Hypothalamus (tissue), 51 donors: ENCODE measurements at regions not wholly inside any gene's neighbourhood (a gene's known extent, or its start where the extent isn't known, plus 50 kb on each side); places are given as distances from the start of the nearest gene placed in this dataset.
A peak's percentile ranks its signal among the peaks of the same experiment; 100 is the strongest.

Experiments
- DNase-seq, 51 donors: peaks; one replicate each; lab custom pipeline; 2025; lab: John Stamatoyannopoulos, UW

DNA sequence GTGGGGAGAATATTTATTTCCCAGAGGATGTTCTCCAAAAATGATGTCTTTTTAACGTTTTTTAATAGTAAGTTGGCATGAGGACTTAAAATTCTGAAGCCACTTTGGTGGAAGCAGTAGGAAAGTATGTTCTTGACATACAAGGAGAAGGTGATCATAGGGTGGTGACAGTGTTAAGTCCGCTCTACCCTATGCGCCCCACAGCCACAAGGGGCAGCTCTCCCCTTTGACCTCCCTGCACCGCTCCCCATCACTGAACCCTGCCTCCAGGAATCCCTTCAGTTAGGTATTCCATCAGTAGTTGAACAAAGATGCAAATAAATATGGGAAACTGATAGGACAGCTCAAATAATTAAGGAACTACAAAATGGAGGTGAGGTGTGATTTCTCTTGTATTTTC lies 111.4 kb downstream of the PLEKHG1 start:
- no peak for DNase-seq

DNA sequence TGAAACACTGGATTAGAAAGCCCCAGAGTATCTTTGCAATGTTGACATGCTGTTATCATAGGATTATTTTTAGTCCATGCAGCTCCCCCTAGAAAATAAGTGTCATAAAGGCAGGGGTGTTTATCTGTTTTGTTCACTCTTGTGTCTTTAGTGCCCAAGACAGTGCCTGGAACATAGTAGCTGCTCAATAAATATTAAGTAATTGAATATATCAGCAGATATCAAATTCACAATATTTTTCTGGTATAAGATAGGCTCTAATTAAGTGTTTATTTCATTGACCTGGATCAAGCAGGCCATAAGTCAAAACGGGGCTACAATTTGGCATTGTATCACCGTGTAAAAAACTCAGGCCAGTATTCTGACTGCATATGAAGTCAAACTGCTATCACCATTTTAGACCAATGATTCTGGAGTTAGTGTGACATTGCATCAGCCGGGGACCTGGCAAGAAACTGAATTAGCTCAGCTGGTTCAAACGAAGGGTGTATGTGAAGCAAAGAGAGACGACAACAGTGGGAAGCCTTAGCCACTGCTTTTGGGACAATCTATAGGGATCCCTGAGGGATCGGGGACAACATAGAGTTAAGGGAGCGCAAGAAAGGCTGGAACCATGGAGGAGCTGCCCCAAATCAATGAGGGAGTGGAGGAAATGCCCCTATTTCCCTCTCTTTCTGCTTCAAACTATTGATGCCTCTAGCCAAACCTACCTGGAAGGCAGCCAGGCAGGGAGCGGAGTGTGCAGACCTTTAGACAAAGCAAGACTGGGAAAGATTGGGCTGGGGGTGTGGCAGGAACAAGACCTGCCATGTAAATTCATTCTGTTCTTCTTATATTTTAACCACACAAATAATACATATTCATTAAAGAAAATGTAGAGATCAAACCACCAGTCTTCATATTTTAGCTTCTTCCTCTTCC lies 112.2 kb downstream of the PLEKHG1 start:
- DNase-seq, result peak in 29 of 51 donors; percentile 8 to 74 (median 38)

- DNase-seq, result no peak
These were observed 113.0 kb downstream of the PLEKHG1 start for GRCh38 chr6:150712505-150713252.

DNA sequence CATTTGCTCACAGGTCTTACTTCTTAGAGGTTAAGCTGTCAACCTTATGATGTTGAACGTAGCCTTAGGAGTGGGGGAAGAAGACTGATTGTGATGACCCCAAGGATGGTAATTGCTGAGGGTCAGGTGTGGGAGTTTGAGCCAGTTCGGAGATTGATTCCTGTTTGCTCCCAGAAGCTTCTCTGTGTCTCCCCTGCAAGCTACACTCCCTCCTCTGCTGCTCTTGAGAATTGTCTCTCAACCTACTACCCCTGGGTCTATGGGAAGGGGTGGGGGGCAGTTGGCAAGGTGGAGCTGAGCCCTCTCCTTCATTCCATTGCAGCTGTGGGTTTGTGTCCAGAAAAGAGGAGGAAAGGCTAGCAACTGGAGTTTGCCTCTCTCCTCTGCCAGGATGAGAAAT lies 113.8 kb downstream of the PLEKHG1 start:
- no peak for DNase-seq

- DNase-seq, result no peak
These were observed 114.2 kb downstream of the PLEKHG1 start for GRCh38 chr6:150713931-150714330.

DNA sequence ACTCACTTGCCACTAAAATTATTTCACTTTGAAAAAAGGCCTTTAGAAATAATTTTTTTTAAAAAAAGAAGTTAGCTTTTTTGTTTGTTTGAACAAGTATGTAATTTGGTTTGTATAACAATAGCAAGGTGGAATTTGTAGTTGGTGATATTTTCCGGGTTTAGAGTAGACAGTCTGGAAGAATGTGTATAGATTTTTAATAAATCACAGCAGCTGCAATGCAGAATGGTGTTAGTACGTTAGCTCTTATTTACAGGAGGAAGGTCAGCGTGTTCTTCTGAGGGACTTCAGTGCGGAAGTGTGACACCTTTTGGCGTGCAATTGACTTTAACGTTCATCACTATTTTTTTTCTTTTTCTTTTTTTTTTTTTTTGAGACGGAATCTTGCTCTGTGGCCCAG lies 115.4 kb downstream of the PLEKHG1 start:
- no peak for DNase-seq

DNA sequence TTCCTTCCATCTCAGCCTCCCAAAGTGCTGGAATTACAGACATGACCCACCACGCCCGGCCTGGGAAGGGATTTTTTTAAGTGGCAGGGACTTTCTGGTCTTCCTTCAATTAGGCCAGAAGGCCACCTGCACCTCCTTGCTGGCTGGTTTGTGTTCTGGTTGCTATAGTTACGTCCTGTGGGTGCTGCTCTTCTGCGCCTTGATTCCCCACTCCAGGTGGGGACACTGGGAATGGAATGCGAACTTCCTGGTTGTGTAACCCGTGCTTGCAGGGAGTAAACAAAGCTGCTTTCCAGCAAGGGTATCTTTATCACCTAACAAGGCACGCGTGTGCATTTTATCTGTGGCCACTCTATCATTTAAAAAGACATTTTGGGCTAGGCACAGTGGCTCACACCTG lies 117.7 kb downstream of the PLEKHG1 start:
- DNase-seq, result no peak

GRCh38 chr6:150719099-150719766 lies 119.5 kb downstream of the PLEKHG1 start:
- no peak for DNase-seq

GRCh38 chr6:150719831-150720230 lies 120.1 kb downstream of the PLEKHG1 start:
- DNase-seq, result no peak

DNA sequence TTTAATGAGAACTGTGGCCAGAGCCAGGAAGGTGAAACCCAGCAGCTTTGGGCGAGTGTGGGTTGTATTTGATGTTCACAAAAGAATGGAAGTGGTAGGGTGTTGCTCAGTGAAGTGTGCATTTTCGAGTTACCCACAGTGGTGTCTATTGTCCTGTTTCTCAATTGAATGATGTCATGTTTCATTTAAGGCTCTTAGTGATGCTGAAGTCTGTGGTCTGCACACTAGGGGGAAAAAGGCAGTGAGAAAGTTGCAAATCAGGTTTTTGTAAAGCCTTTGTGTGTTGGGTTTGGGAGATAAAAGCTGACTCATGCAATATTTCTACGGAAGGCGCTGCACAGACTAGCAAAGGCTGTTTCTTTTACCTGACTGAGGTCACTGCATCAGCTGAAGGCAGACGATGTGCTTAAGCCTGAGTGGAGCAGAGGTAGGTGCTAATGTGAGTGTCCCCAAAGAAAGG lies 121.1 kb downstream of the PLEKHG1 start:
- DNase-seq, result peak in 2 of 51 donors; percentile 10 to 70

GRCh38 chr6:150721418-150722266 lies 122.0 kb downstream of the PLEKHG1 start:
- DNase-seq, result no peak

DNA sequence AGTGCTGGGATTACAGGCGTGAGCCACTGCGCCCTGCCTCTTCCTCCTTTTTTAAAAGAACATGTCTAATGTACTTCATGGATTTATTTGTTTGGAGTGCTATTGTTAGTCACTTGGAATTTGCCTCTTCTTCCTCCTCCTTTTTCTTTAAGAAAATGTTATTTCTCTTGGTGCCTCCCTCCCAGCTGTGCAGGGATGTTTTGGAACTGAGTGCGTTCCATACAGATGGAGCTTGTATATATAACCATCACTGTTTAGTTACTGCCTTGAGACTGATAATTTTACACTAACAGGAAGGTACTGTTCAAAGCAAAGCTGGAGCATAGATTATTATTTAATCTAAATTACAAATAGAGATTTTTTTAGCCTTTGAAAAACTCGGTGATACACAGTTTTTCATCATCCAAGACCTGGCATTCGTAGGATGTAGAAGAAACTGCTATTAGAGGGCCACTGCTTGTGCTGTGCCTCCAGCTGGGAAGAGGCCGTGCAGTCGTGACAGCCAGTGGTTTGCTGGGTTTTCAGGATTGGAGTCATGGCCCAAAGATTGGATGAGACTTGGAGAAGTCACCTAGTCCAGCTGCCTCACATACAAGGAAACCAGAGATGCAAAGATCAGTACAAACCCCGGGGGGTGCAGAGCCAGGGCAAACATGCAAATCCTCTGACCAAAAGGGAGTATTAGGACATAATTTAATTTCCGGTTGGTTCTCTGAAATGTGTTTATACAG lies 123.1 kb downstream of the PLEKHG1 start:
- no peak for DNase-seq

DNA sequence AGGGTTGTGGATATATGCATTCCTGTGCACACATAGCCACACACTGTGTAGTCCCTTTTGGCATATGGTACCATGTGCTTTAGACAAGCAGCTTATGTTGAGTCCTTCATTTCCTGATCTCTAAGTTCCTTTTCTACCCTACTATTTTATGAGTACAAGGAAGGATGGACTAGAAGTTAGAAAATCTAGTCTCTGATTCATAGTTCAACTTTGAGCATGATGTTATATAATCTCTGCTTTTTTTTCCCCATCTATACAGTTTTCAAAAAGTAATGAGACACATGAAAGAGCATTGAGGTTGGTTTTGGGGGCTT lies 123.6 kb downstream of the PLEKHG1 start:
- no peak for DNase-seq

DNA sequence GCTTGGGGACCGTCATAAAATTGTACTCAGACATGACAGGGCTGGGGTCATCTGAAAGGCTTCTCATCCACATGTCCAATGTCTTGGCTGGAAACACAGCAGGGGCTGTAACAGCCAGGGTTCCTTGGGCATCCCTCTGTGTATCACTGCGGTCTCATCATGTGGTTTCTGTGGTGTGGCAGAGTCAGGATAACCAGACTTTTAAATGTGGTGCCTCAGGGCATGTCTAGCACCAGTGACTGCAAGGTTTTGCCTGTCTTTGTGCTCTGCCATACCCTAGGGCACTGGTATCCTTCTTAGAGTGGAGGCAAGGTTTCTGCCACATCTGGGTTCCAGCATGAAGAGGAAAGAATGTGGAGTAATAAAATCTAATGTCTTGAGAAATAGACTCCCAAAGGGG lies 124.2 kb downstream of the PLEKHG1 start:
- DNase-seq, result no peak

DNA sequence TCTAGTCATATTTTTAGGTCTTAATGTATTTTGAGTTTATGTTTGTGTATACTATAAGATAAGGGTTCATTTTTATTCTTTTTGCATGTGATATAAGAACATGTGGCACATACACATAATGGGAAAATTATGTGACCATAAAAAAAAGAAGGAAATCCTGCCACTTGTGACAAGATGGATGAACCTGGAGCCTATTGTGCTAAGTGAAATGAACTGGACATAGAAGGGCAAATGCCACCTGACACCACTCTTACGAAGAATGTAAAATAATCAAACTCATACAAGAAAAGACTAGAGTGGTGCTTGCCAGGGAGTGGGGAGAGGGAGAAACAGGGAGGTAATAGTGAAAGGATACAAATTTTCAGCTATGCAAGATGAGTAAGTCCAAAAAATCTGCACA lies 126.1 kb downstream of the PLEKHG1 start:
- no peak for DNase-seq

DNA sequence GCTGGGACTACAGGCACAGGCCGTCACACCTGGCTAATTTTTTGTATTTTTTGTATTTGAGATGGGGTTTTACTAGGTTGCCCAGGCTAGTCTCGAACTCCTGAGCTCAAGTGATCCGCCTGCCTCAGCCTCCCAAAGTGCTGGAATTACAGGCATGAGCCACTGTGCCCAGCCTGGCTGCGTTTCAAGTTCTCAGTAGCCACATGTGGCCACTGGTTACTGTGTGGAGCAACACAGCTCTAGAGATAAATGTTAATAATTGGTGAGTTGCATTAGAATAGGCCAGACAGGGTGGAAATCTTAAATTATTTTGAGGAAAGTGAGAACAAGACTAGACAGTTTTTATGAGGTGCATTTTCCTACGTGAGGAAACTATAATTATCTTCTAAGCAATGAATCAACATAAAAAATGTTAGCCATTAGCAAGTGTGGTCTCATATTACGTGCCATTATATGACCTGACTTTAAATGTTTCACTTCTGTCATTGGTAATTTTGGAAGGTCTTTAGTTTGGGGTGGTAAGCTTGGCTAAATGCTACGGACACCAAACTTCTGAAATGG lies 129.6 kb downstream of the PLEKHG1 start:
- DNase-seq, result no peak

GRCh38 chr6:150730801-150731457 lies 131.2 kb downstream of the PLEKHG1 start:
- no peak for DNase-seq

DNA sequence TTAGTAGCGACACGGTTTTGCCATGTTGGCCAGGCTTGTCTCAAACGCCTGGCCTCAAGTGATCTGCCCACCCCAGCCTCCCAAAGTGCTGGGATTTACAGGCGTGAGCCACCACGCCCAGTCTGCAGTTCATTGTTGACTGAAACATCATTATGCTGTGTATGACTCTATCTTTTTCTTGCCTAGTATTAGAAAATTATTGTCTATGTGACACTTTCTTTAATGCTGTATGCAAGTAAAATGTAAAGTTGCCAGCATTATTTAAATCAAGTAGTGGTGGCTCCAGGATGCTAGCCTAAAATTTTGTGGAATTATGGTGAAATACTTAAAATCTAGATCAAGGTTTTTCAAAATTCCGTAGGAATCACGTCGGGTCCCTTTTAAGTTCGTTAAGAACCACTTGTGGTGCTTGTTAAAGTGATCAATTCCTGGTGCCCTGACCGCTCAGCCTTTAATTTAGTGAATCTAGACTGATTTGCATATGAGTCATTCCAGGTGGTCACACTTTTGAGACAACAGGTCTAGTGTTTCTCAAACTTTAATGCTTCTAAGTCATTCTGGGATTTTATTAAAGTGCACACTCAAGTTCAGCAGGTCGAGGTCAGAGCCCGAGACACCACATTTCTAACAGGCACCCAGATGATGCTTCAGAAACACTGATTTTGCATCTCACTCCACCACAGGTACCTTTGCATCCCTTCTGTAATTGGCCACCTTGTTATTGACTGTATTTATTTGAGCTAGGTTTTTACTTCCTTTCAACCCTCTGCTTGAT lies 132.6 kb upstream of the MTHFD1L start:
- DNase-seq, result no peak
